GM21528 (cell line): ENCODE measurements at regions not wholly inside any gene's neighbourhood (a gene's known extent, or its start where the extent isn't known, plus 50 kb on each side); places are given as distances from the start of the nearest gene placed in this dataset.
"Not testable (repeated sequence)": the region's sequence is repeated elsewhere in the genome, so short reads cannot be mapped to it uniquely, and the experiment has no call there.

Source experiments
- ATAC-seq: cut with Tn5 transposase; IDR thresholded peaks from one replicate; pipeline ENCODE4 v1.9.1; 2021; ENCODE audit warnings: mild to moderate bottlenecking, moderate library complexity; ENCODE audit not compliant: unreplicated experiment, low FRiP score

GRCh38 chr7:143704813-143705212 lies 52.7 kb downstream of the CTAGE6 start:
- not testable (repeated sequence) for ATAC-seq

- peak; percentile 100 for ATAC-seq
Observed at GRCh38 chr7:143700759-143701699, 56.5 kb downstream of the CTAGE6 start.
